RPMI8226 (cell line): ENCODE measurements at regions not wholly inside any gene's neighbourhood (a gene's known extent, or its start where the extent isn't known, plus 50 kb on each side); places are given as distances from the start of the nearest gene placed in this dataset.

Experiments used
- DNase-seq: peaks from one replicate; pipeline ENCODE4 v3.0.0-alpha.2; 2015

- DNase-seq, result no peak
These were observed 658.3 kb downstream of the PTPRC start for GRCh38 chr1:199297174-199297573.

- no peak for DNase-seq
These were observed 659.0 kb downstream of the PTPRC start for GRCh38 chr1:199297887-199298286.

GRCh38 chr1:199298825-199299224 lies 660.0 kb downstream of the PTPRC start:
- DNase-seq, result no peak

GRCh38 chr1:199301472-199302217 lies 662.8 kb downstream of the PTPRC start:
- DNase-seq, result no peak

- no peak for DNase-seq
These were observed 663.7 kb downstream of the PTPRC start for GRCh38 chr1:199302554-199302953.

GRCh38 chr1:199303035-199303434 lies 664.2 kb downstream of the PTPRC start:
- no peak for DNase-seq

- DNase-seq, result no peak
These were observed 666.2 kb downstream of the PTPRC start for GRCh38 chr1:199305053-199305452.

GRCh38 chr1:199307496-199308264 lies 668.8 kb downstream of the PTPRC start:
- DNase-seq, result no peak

- no peak for DNase-seq
These were observed 669.6 kb downstream of the PTPRC start for GRCh38 chr1:199308349-199308846.

- DNase-seq, result no peak
These were observed 671.9 kb downstream of the PTPRC start for GRCh38 chr1:199310708-199311107.

GRCh38 chr1:199311478-199312262 lies 672.8 kb downstream of the PTPRC start:
- no peak for DNase-seq

- DNase-seq, result no peak
These were observed 673.8 kb downstream of the PTPRC start for GRCh38 chr1:199312626-199313025.

- DNase-seq, result no peak
These were observed 674.6 kb downstream of the PTPRC start for GRCh38 chr1:199313444-199313843.

GRCh38 chr1:199319341-199319740 lies 680.5 kb downstream of the PTPRC start:
- DNase-seq, result no peak

GRCh38 chr1:199322278-199322677 lies 683.4 kb downstream of the PTPRC start:
- DNase-seq, result no peak

GRCh38 chr1:199333180-199333579 lies 694.3 kb upstream of the NR5A2 start:
- no peak for DNase-seq

- no peak for DNase-seq
These were observed 692.0 kb upstream of the NR5A2 start for GRCh38 chr1:199335496-199335895.

GRCh38 chr1:199336745-199337640 lies 690.5 kb upstream of the NR5A2 start:
- no peak for DNase-seq

- DNase-seq, result no peak
These were observed 688.8 kb upstream of the NR5A2 start for GRCh38 chr1:199338760-199339159.

GRCh38 chr1:199352351-199352750 lies 675.2 kb upstream of the NR5A2 start:
- DNase-seq, result no peak

- no peak for DNase-seq
These were observed 673.6 kb upstream of the NR5A2 start for GRCh38 chr1:199353906-199354305.

- DNase-seq, result no peak
These were observed 670.9 kb upstream of the NR5A2 start for GRCh38 chr1:199356561-199356960.
